ENCODE measurements at regions not wholly inside any gene's neighbourhood (a gene's known extent, or its start where the extent isn't known, plus 50 kb on each side); places are given as distances from the start of the nearest gene placed in this dataset.

GRCh38 chr2:184524551-184525382 lies 73.6 kb upstream of the ZNF804A start:
- H3K9me1 ChIP-seq (ENCODE audit: control insufficient read depth, insufficient read depth, low read length): no peaks in the 10 kb centered on the region
- no peak for ATAC-seq
- H3K9me3 ChIP-seq (replicated peaks; ENCODE audit: control insufficient read depth, insufficient read depth, low read depth, low read length): no peaks in the 10 kb centered on the region; the same call in 1 of the 2 replicates
- TF ChIP-seq FOXP1 (CRISPR knock-in tag; IDR thresholded peaks at IDR 0.05) (no peak), ZNF695 (CRISPR knock-in tag; IDR thresholded peaks at IDR 0.05) (no peak), ZNF23 (CRISPR knock-in tag; IDR thresholded peaks at IDR 0.05) (no peak), MTA3 (IDR thresholded peaks at IDR 0.05; ENCODE audit: borderline replicate concordance) (no peak), ZBTB33 (CRISPR knock-in tag; IDR thresholded peaks at IDR 0.05) (no peak), MCM7 (IDR thresholded peaks at IDR 0.05) (no peak), SRSF9 (IDR thresholded peaks at IDR 0.05; ENCODE audit: borderline replicate concordance, low read depth, low read length) (no peak), HMG20B (CRISPR knock-in tag; IDR thresholded peaks at IDR 0.05) (no peak)
- CTCF ChIA-PET (ENCODE audit: low intra/inter-chr PET ratio): no interaction called here
- no peaks in the 10 kb centered on the region for H3K4me1 ChIP-seq (replicated peaks in 1 of 2; ENCODE audit: control insufficient read depth in 2 of 2, insufficient read depth in 2 of 2, low read length in 2 of 2)
- BruUV-seq (replicated peaks): no TSS peak
- no peak overlapping the region for H3K27ac ChIP-seq (ENCODE audit: extremely low read depth, low read depth, low read length)
- no peaks in the 10 kb centered on the region for H3K79me2 ChIP-seq (ENCODE audit: control insufficient read depth, insufficient read depth, low read length)
- no peak overlapping the region for H3K4me2 ChIP-seq (ENCODE audit: insufficient read depth, low read length)
- H3K36me3 ChIP-seq (ENCODE audit: control insufficient read depth, insufficient read depth, low read length): no peaks in the 10 kb centered on the region
- 3% methylated on average over 16 of the region's 16 CpGs for WGBS (ENCODE audit: insufficient coverage, low coverage, missing lambda C conversion rate)
- no peak overlapping the region for H3K9ac ChIP-seq (ENCODE audit: insufficient read depth in 1 of 2, low read depth in 2 of 2, low read length in 2 of 2)
- FAIRE-seq: no peak
- H3K4me3 ChIP-seq: no peak overlapping the region
- no peaks in the 10 kb centered on the region for H3K27me3 ChIP-seq (ENCODE audit: control insufficient read depth in 2 of 2, insufficient read depth in 2 of 2, low read length in 2 of 2)
- POLR2A ChIA-PET: no interaction called here
- no peak for DNase-seq (ENCODE audit: extremely low read depth in 1 of 4, low spot score in 3 of 4)
- intact Hi-C loops (cut with micrococcal nuclease): no loop called here
- no peaks in the 10 kb centered on the region for H4K20me1 ChIP-seq (replicated peaks; ENCODE audit: control insufficient read depth, insufficient read depth, low read length)
- H2AFZ ChIP-seq (ENCODE audit: low read depth, low read length): no peak overlapping the region
- in situ Hi-C loops (cut with MboI): no loop called here
